Sigmoid colon (tissue), 4 donors: ENCODE measurements at regions not wholly inside any gene's neighbourhood (a gene's known extent, or its start where the extent isn't known, plus 50 kb on each side); places are given as distances from the start of the nearest gene placed in this dataset.
"Not testable (repeated sequence)": the region's sequence is repeated elsewhere in the genome, so short reads cannot be mapped to it uniquely, and the experiment has no call there.

ENCODE experiments used
- CTCF ChIP-seq, 4 experiments: fragments of 450-650 bp in 3 of 4; fragments of 200-600 bp in 1 of 4; IDR thresholded peaks; one replicate each; pipeline ENCODE4 v1.5.1; 2016 to 2019; ENCODE audit warnings: antibody characterized with exemption in 4 of 4, mild to moderate bottlenecking in 3 of 4, moderate library complexity in 2 of 4
- EP300 ChIP-seq, 4 donors: sonication (generic); formaldehyde crosslinking; IDR thresholded peaks; one replicate each; pipeline ENCODE4 v1.6.1; 2017; ENCODE audit warnings: antibody characterized with exemption in 4 of 4
- POLR2A ChIP-seq, 2 donors: fragments of 450-650 bp; IDR thresholded peaks; one replicate each; pipeline ENCODE4 v1.6.1; 2016; ENCODE audit warnings: antibody characterized with exemption in 2 of 2, mild to moderate bottlenecking in 2 of 2, moderate library complexity in 2 of 2
- POLR2AphosphoS5 ChIP-seq, 4 donors: sonication (generic); formaldehyde crosslinking; IDR thresholded peaks; one replicate each; pipeline ENCODE4 v1.6.1; 2017; ENCODE audit warnings: antibody characterized with exemption in 4 of 4

DNA sequence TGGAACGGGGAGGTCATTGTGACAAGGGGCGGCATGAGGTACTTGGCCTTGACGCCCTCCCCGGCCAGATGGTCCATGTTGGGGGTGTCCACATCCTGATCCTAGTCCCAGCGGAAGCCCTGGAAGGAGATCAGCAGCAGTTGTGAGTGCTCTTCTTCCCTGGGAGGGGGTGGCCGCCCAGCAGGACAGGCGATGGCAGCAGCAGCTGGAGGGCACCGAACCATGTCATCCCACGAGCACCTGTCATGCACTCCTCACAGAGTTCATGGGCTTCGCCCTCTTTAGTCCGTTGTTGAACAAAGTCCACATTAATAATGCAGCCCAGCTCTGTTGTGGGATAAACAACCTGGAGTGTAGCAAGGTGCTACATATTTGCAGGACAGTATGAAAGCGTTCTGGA lies 130.7 kb downstream of the UNC93B1 start:
- TF ChIP-seq CTCF, POLR2A, EP300, POLR2AphosphoS5 (IDR thresholded peaks at IDR 0.05): not testable (repeated sequence)
